HG03354 (cell line): ENCODE measurements at regions not wholly inside any gene's neighbourhood (a gene's known extent, or its start where the extent isn't known, plus 50 kb on each side); places are given as distances from the start of the nearest gene placed in this dataset.
"Not testable (repeated sequence)": the region's sequence is repeated elsewhere in the genome, so short reads cannot be mapped to it uniquely, and the experiment has no call there.

Experiments
- ATAC-seq: cut with Tn5 transposase; IDR thresholded peaks from one replicate; pipeline ENCODE4 v1.9.1; 2021; ENCODE audit warnings: mild to moderate bottlenecking; ENCODE audit not compliant: unreplicated experiment, poor library complexity, severe bottlenecking

DNA sequence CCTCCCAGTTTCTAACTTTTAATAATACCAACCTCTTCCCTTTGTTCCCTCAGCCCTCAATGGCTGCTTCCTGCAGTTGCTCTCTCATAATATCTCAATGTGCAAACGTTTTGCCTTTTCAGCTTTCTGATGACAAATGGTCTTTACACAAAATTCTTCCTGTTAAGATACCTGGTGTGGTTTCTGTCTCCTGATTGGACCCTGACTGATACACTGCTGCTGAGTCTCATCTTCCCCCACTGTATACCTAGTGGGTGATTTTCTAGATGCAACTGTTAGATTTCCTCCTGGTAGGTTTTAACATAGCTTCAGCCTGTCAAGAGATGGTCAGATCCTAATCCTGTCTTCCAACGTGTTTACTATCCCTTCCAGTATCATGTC lies 147.9 kb upstream of the TOP1 start:
- ATAC-seq: no peak

DNA sequence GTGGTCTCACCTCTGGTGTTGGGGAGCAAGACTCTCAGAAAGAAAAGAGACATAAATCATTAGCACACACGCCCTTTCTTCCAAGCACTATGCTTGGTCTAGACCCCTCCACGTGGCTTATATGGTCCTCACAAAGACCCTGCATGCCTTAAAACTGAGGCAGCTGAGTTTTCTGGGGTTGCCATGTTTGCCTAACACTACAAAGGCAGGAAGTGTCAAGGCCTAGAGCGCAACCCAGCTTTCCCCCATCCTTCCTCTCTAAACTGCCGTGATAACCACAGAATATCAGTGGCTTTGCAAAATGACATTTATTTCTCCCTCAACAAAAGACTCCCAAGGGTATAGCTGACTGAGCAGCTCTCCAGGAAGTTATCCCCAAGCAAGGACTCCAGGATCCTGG lies 146.5 kb upstream of the TOP1 start:
- no peak for ATAC-seq

DNA sequence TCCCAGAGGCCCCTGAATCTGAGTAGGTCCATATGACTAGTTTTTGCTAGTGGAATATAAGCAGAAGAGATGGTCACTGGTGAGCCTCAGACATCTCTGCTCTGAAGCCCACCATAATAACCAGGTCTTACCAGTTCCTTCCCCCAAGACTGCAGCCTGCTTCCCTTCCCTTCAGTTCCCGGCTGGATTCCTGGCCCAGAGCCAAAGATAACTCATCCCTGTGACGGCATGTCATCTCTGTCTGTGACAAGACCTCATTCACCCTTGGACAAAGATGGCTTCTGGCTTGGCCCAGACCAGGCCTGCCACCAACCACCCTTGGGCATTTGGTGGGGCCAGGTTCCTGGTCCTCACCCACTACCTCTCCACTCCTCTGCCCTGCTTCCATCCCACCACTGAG lies 145.5 kb upstream of the TOP1 start:
- no peak for ATAC-seq

DNA sequence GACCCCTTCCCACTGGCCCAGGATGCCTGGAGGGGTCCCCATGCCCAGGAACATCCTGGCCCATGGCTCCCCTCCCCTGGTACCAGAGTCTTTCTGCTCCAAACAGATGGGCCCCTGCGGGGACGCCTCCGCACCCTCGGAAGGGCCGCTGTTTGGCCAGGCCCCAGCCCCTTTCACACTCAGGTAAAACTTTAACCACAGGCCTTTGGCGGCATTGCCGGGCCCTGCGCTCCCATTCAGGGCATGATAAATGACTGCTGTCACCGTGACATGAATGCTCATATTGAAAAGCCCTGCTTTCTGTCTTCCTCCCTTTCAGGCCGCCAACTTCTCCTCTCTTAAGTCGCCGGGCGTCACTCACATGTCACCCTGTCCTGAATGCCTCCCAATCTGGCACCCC lies 141.5 kb upstream of the TOP1 start:
- no peak for ATAC-seq

DNA sequence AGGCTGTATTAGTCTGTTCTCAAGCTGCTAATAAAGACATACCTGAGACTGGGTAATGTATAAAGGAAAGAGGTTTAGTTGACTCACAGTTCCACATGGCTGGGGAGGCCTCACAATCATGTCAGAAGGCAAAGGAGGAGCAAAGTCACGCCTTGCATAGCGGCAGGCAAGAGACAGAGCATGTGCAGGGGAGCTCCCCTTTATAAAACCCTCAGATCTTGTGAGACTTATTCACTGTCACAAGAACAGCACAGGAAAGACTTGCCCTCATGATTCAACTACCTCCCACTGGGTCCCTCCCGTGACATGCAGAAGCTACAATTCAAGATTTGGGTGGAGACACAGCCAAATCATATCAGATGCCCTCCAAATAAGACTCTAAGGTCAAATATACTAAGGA lies 139.4 kb upstream of the TOP1 start:
- not testable (repeated sequence) for ATAC-seq

DNA sequence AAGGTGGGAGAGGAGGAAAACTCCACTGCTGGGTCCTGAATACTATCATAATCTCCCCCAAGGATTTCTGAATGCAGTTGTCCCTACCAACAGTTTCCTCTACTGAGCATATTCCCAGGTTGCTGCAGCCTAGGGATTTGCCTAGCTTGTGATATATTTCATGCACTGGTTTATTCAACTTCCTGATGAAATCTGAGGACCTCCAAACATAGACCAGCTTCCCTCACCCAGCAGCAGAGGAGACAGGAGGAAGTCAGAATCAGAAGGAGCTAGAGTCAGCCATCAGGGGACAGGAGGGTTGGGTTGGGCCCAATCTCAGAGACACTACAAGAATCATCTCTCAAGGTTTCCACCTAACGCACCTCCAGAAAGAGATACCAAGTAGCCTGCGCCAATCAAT lies 138.4 kb upstream of the TOP1 start:
- no peak for ATAC-seq

DNA sequence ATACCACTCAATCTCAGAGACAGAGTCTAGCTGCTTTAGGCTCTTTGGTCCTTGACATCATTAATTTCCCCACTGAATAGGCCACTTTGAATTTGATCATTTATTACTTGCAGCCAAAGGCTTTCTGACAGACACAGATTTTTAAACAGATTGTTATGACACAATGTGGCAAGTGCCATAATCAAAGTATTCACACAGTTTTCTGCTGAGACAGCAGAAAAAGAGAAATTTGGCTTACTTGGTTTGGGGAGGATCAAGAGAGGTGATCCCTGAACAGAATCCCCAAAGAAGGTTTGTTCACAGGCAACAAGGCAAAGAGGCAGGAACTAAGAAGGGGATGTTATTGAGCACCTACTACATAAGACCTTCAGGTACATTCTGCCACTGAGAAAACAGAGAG lies 138.0 kb upstream of the TOP1 start:
- no peak for ATAC-seq

DNA sequence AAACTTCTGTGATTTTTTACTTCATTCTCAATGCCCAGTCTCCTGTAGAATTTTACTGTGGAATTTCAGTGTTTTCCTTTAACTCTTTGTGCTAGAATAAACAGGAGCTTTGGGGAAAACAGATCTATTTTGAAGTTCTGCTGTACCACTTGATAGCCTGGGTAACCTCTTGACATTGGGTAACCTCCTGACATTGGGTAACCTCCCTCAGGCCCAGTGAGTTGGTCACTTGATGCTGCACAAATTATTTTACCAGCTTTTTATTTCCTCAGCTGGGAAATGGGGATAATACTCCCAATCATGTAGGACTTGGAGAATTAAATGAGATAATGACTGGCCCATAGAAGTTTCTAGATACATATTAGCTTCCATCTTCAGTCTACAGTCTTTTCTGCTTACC lies 137.3 kb upstream of the TOP1 start:
- no peak for ATAC-seq

DNA sequence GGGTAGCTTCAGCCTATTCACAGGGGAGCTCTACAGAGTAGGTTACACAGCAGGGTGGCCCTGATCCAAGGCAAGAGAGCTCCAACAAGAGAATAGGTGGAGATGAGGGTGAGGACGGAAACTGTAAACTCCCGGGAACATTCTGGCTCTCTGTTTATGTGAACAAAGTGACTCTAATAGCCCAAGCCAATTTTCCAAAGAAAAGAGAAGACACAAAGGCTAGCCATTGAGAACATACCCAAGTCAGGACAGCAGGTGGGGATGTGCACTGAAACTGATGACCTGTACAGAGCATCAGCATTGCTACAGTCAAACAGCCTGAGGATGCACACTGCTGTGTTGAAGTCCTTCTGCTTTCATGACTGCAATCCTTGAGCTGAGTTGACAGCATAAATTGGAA lies 136.0 kb upstream of the TOP1 start:
- no peak for ATAC-seq

DNA sequence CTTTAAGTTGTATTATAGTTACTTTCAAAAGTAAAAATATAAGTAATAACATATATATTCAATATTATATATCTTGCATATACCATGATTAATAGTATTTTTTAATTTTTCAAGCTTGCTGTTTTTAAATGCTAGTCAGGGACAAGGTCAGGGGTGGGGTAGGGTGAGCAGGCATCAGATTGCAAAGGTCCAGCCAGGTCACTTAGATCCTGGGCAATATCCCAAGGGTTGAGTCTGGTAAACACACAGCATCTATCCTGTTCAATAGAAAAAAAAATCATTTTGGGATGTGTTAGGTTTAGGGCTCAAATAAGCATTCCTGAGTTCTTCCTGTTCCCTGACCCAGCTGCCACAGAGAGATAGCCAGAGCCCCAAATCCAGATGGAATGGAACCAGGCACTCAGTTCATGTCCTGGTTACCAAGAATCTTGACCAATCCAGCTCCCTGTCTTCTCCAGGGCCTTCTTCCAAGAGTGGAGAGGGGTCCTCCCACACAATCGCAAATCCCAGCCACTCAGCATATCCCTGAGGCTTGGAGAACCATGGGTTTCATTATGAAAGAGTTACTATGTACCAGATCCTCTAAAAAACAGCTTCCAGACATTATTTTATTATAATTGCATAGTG lies 134.9 kb upstream of the TOP1 start:
- no peak for ATAC-seq

DNA sequence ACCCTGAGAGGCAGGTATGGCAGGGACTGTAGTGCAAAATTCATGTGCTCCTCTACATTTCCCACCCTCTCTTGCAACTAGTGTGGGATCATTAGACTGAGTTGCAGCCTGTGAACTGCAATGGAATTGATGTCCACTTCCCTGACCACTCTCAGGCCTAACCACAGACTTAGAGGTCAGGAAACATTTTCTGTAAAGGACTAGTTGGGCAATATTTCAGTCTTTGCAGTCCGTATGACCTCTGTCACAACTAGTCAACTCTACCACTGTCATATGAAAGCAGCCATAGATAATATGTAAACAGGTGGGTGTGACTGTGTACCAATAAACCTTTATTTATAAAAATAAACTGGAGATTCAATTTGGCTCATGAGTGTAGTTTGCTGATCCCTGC lies 134.4 kb upstream of the TOP1 start:
- no peak for ATAC-seq

DNA sequence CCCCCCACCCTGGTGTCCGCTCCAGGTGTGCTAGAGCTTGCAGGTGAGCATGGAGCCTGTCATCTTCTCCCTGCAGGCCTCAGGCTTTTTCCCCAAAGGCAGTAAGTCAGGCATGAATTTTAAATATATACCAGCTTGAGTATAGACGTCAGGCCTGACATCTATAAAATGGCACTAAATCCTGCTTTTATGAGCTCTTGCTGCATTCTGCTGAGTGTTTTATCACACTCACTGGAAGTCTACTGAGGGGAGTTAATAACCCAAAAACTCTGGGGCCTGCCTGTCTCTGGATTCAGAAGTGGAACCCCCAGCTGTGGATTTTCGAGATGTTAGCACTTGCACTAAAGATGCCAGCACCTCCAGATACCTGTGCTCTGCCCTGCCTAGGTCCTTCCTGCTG lies 133.4 kb upstream of the TOP1 start:
- ATAC-seq: no peak

DNA sequence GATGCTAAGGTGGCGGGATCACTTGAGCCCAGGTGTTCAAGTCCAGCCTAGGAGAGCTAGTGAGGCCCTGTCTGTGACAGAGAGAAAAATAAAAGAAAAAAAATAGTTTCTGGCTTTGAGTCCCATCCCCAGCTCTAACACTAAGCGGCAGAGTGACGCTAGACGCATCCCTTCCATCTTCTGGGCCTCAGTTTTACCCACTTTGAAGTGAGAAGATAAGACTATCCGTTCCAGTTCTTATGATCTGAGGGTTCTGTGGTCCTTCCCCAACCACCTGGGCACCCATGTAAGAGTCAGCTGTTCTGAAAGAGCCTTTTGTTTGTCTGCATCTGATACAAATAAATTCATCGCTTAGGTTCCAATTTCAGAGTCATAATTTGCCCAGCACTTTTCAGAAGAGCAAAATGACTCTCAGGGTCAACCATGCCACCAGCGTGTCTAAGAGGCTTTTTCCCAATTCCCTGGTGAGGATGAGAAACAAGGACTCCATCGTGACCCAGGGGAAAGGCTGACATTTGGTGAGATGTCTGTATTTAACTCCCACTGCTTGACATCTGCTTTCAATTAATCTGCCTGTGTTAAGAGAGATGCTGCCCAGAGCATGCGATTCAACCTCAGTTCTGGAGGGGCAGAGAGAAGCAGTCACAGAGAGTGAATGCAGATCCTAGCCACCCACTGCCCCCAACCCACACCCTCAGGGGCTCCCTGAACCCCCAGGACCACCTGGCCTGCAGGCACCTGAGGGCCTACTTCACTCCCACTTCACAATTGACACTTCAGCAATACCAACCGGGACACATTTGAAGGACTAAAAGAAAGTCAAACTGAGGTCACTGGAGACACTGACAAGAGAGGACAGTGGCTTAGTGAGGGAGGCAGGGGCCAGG lies 131.6 kb upstream of the TOP1 start:
- ATAC-seq: no peak

DNA sequence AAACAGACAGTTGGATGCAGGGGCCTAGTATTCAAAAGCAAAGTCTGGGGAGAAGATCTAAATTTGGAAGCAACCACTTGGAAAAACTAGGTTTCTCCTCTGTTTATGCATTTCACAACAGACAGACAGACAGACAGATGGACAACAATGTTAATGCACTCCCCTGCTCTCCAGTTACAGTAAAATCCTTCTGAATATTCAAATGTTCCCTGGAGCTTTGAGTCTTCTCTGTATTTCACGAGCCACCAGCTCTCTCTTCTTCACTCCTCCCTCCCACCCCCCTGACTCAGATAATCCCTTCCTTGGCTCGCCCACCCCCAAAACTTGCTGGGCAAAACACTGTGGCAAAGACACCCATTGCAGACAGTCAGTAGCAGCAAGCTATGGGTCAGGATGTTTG lies 129.3 kb upstream of the TOP1 start:
- no peak for ATAC-seq

DNA sequence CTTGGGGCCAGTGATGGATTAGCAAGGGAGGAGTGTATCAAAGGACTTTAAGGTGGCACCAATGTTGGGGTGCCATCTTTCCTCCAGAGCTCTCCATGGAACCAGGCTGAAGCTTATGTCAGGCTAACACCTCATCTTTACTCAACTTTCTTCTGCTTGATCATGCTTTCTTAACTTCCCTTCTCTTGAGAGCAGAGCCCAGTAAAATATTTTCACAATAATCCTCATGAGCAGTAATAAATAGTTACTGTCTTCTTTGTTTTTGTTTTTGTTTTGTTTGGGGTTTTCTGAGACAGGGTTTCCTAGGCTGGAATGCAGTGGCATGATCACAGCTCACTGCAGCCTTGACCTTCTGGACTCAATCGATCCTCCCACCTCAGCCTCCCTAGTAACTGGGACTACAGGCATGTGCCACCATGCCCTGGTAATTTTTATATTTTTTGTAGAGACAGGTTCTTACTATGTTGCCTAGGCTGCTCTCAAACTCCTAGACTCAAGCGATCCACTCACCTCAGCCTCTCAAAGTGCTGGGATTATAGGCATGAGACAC lies 127.9 kb upstream of the TOP1 start:
- ATAC-seq: no peak

DNA sequence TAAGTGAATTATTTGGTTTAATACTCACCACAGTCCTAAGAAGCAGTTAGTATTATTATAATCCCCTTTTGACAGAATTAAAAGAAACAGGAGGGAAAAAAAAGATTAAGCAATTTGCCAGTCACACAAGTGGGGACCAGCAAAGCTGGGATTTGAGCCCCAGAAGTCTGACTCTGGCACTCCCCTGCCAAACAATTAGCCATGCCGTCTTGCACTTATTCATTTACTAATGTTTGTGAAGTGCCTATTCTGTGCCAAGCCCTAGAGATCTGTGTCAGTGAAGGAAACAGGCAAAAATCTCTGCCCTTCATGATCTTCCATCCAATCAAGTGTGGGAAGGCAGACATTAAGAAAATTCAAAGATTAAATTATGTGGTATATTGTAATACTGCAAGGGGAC lies 126.0 kb upstream of the TOP1 start:
- no peak for ATAC-seq

DNA sequence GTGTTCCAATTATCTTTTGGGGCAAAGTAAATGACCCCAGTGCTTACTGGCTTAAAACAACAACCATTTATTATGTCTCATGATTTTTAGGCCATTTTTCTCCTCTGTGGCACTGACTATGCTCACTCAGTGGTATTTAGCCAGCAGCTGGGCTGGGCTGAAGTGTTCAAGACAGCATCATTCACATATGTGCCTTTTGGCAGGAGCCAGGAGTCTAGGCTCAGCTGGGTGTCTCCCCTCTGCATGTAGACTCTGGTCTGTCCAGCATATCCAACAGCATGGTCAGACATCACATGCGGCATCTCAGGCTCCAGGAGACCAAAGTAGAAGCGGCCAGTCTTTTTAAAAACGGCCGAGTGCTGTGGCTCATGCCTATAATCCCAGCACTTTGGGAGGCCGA lies 120.3 kb upstream of the TOP1 start:
- no peak for ATAC-seq

DNA sequence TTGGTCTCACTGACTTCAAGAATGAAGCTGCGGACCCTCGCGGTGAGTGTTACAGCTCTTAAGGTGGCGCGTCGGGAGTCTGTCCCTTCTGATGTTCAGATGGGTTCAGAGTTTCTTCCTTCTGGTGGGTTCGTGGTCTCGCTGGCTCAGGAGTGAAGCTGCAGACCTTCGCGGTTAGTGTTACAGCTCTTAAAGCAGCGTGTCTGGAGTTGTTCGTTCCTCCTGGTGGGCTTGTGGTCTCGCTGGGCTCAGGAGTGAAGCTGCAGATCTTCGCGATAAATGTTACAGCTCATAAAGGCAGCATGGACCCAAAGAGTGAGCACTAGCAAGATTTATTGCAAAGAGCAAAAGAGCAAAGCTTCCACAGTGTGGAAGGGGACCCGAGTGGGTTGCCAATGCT lies 119.1 kb upstream of the TOP1 start:
- ATAC-seq: not testable (repeated sequence)

DNA sequence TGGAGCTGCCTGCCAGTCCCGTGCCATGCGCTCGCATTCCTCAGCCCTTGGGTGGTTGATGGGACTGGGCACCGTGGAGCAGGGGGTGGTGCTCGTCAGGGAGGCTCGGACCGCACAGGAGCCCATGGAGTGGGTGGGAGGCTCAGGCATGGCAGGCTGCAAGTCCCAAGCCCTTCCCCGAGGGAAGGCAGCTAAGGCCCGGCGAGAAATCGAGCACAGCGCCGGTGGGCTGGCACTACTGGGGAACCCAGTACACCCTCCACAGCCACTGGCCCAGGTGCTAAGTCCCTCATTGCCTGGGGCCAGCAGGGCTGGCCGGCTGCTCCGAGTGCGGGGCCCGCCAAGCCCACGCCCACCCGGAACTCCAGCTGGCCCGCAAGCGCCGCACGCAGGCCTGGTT lies 118.2 kb upstream of the TOP1 start:
- not testable (repeated sequence) for ATAC-seq

DNA sequence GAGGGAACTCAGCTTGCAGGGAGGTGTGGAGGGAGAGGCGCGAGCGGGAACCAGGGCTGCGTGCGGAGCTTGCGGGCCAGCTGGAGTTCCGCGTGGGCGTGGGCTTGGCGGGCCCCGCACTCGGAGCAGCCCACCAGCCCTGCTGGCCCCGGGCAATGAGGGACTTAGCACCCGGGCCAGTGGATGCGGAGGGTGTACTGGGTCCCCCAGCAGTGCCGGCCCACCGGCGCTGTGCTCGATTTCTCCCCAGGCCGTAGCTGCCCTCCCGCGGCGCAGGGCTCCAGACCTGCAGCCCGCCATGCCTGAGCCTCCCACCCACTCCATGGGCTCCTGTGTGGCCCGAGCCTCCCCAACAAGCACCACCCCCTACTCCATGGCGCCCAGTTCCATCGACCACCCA lies 117.5 kb upstream of the TOP1 start:
- not testable (repeated sequence) for ATAC-seq
